H7 (cell line): ENCODE measurements at regions not wholly inside any gene's neighbourhood (a gene's known extent, or its start where the extent isn't known, plus 50 kb on each side); places are given as distances from the start of the nearest gene placed in this dataset.

Experiments used
- DNase-seq: peaks from one replicate; pipeline ENCODE4 v3.0.0; 2012
- H3K27me3 ChIP-seq: 2 replicates; pipeline ENCODE4 v1.6.0; 2011; ENCODE audit warnings: mild to moderate bottlenecking, low read length; ENCODE audit not compliant: control insufficient read depth, insufficient read depth
- H3K36me3 ChIP-seq: replicated peaks from 2 replicates; pipeline ENCODE4 v1.5.1; 2011; ENCODE audit warnings: low read length; ENCODE audit not compliant: control insufficient read depth, insufficient read depth
- H3K4me3 ChIP-seq: 2 replicates; pipeline ENCODE4 v1.5.1; 2011; ENCODE audit warnings: low read depth, mild to moderate bottlenecking, control low read depth, low read length, moderate library complexity; ENCODE audit not compliant: insufficient read depth

GRCh38 chr7:52146871-52147634 is 830.4 kb upstream of the COBL start:
- no peaks in the 10 kb centered on the region for H3K36me3 ChIP-seq
- DNase-seq = no peak
- no peaks in the 10 kb centered on the region for H3K27me3 ChIP-seq
- H3K4me3 ChIP-seq = no peak overlapping the region

GRCh38 chr7:52143219-52143618 is 826.6 kb upstream of the COBL start:
- DNase-seq = no peak
- Histone ChIP-seq H3K4me3 (no peak overlapping the region), H3K27me3 (no peaks in the 10 kb centered on the region), H3K36me3 (no peaks in the 10 kb centered on the region)

GRCh38 chr7:52140851-52141250 is 824.2 kb upstream of the COBL start:
- no peak for DNase-seq
- Histone ChIP-seq H3K4me3 (no peak overlapping the region), H3K27me3 (no peaks in the 10 kb centered on the region), H3K36me3 (no peaks in the 10 kb centered on the region)

GRCh38 chr7:52135403-52135802 is 818.8 kb upstream of the COBL start:
- Histone ChIP-seq H3K4me3 (no peak overlapping the region), H3K36me3 (no peaks in the 10 kb centered on the region), H3K27me3 (no peaks in the 10 kb centered on the region)
- no peak for DNase-seq

- H3K36me3 ChIP-seq = no peaks in the 10 kb centered on the region
- H3K4me3 ChIP-seq = no peak overlapping the region
- peak; percentile 11 for DNase-seq
- H3K27me3 ChIP-seq = no peaks in the 10 kb centered on the region
These were observed 812.7 kb upstream of the COBL start for GRCh38 chr7:52129278-52129677.

- peak; percentile 16 for DNase-seq
- no peaks in the 10 kb centered on the region for H3K27me3 ChIP-seq
- H3K4me3 ChIP-seq = no peak overlapping the region
- no peaks in the 10 kb centered on the region for H3K36me3 ChIP-seq
These were observed 804.3 kb upstream of the COBL start for GRCh38 chr7:52120912-52121311.

GRCh38 chr7:52119537-52119936 is 802.9 kb upstream of the COBL start:
- Histone ChIP-seq H3K27me3 (no peaks in the 10 kb centered on the region), H3K4me3 (no peak overlapping the region), H3K36me3 (no peaks in the 10 kb centered on the region)
- DNase-seq = no peak

- Histone ChIP-seq H3K36me3 (no peaks in the 10 kb centered on the region), H3K4me3 (no peak overlapping the region), H3K27me3 (no peaks in the 10 kb centered on the region)
- no peak for DNase-seq
These were observed 797.9 kb upstream of the COBL start for GRCh38 chr7:52114509-52114908.

- H3K4me3 ChIP-seq = no peak overlapping the region
- DNase-seq = no peak
- H3K36me3 ChIP-seq = no peaks in the 10 kb centered on the region
- H3K27me3 ChIP-seq = no peaks in the 10 kb centered on the region
These were observed 797.4 kb upstream of the COBL start for GRCh38 chr7:52114056-52114455.

GRCh38 chr7:52107355-52107754 is 790.7 kb upstream of the COBL start:
- Histone ChIP-seq H3K27me3 (no peaks in the 10 kb centered on the region), H3K36me3 (no peaks in the 10 kb centered on the region), H3K4me3 (no peak overlapping the region)
- DNase-seq = no peak

- no peak for DNase-seq
- Histone ChIP-seq H3K4me3 (no peak overlapping the region), H3K27me3 (no peaks in the 10 kb centered on the region), H3K36me3 (no peaks in the 10 kb centered on the region)
These were observed 779.3 kb upstream of the COBL start for GRCh38 chr7:52095861-52096260.

- Histone ChIP-seq H3K4me3 (no peak overlapping the region), H3K27me3 (no peaks in the 10 kb centered on the region), H3K36me3 (no peaks in the 10 kb centered on the region)
- no peak for DNase-seq
These were observed 775.4 kb upstream of the COBL start for GRCh38 chr7:52091996-52092395.

GRCh38 chr7:52091101-52091500 is 774.5 kb upstream of the COBL start:
- H3K4me3 ChIP-seq = no peak overlapping the region
- DNase-seq = no peak
- no peaks in the 10 kb centered on the region for H3K36me3 ChIP-seq
- H3K27me3 ChIP-seq = no peaks in the 10 kb centered on the region

- H3K27me3 ChIP-seq = no peaks in the 10 kb centered on the region
These were observed 771.6 kb upstream of the COBL start for GRCh38 chr7:52088008-52088901.

GRCh38 chr7:52085610-52086009 is 769.0 kb upstream of the COBL start:
- H3K27me3 ChIP-seq = no peaks in the 10 kb centered on the region
- DNase-seq = no peak
- no peak overlapping the region for H3K4me3 ChIP-seq
- no peaks in the 10 kb centered on the region for H3K36me3 ChIP-seq

More at GRCh38 chr7:52088008-52088901, 771.6 kb upstream of the COBL start:
- no peaks in the 10 kb centered on the region for H3K36me3 ChIP-seq
- peak overlapping the region; percentile 40 for H3K4me3 ChIP-seq
- peak; percentile 80 for DNase-seq
